ENCODE measurements at regions not wholly inside any gene's neighbourhood (a gene's known extent, or its start where the extent isn't known, plus 50 kb on each side); places are given as distances from the start of the nearest gene placed in this dataset.

GRCh38 chr15:70566989-70567388 lies 196.4 kb downstream of the UACA start:
- TF ChIP-seq CTCF (IDR thresholded peaks at IDR 0.05; ENCODE audit: extremely low read depth, missing control alignments) = no peak
- no peak for DNase-seq (ENCODE audit: low spot score)

GRCh38 chr15:70566047-70566835 lies 197.1 kb downstream of the UACA start:
- no peak for TF ChIP-seq CTCF (IDR thresholded peaks at IDR 0.05; ENCODE audit: extremely low read depth, missing control alignments)
- no peak for DNase-seq (ENCODE audit: low spot score)

- TF ChIP-seq CTCF (IDR thresholded peaks at IDR 0.05; ENCODE audit: extremely low read depth, missing control alignments) = no peak
- DNase-seq (ENCODE audit: low spot score) = no peak
Observed at GRCh38 chr15:70563561-70564095, 199.7 kb downstream of the UACA start.

GRCh38 chr15:70562906-70563305 lies 200.5 kb downstream of the UACA start:
- no peak for DNase-seq (ENCODE audit: low spot score)
- no peak for TF ChIP-seq CTCF (IDR thresholded peaks at IDR 0.05; ENCODE audit: extremely low read depth, missing control alignments)

GRCh38 chr15:70561885-70562284 lies 201.5 kb downstream of the UACA start:
- TF ChIP-seq CTCF (IDR thresholded peaks at IDR 0.05; ENCODE audit: extremely low read depth, missing control alignments) = no peak
- DNase-seq (ENCODE audit: low spot score) = no peak

- no peak for TF ChIP-seq CTCF (IDR thresholded peaks at IDR 0.05; ENCODE audit: extremely low read depth, missing control alignments)
- DNase-seq (ENCODE audit: low spot score) = no peak
Observed at GRCh38 chr15:70560617-70561328, 202.6 kb downstream of the UACA start.
